Mononuclear cell (primary cell): ENCODE measurements at regions not wholly inside any gene's neighbourhood (a gene's known extent, or its start where the extent isn't known, plus 50 kb on each side); places are given as distances from the start of the nearest gene placed in this dataset.
"Not testable (repeated sequence)": the region's sequence is repeated elsewhere in the genome, so short reads cannot be mapped to it uniquely, and the experiment has no call there.

Experiments
- H3K27me3 ChIP-seq: 2 replicates; pipeline ENCODE4 v1.6.0; 2011; ENCODE audit warnings: low read length, control low read depth; ENCODE audit not compliant: insufficient read depth
- H3K4me1 ChIP-seq: 2 replicates; pipeline ENCODE4 v1.5.1; 2011; ENCODE audit warnings: mild to moderate bottlenecking, low read length, control low read depth; ENCODE audit not compliant: insufficient read depth
- H3K4me3 ChIP-seq: 2 replicates; pipeline ENCODE4 v1.5.1; 2011; ENCODE audit warnings: mild to moderate bottlenecking, low read length, moderate library complexity
- H3K9me3 ChIP-seq: 2 replicates; pipeline ENCODE4 v1.5.1; 2011; ENCODE audit warnings: low read depth, mild to moderate bottlenecking, control low read depth, low read length

DNA sequence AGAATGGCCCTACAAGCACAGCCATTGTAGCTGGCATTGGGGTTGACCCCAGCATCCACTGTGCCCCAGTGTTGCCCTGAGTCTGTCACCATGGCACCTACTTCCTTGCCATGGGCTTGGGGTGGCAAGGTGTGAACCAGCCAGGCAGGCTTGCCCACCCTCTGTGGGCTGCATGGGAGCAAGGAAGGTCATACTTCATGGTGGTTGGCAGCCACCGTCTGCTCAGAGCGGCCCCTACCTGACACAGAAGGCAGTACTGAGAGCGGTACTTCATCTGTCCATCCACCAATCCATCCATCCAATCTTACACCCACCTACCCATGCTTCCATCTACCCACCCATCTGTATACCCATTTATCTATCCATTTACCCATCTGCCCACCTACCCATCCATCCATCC is 160.1 kb downstream of the KIF26A start:
- H3K27me3 ChIP-seq = no peaks in the 10 kb centered on the region
- no peaks in the 10 kb centered on the region for H3K9me3 ChIP-seq
- no peaks in the 10 kb centered on the region for H3K4me1 ChIP-seq
- H3K4me3 ChIP-seq = no peak overlapping the region

DNA sequence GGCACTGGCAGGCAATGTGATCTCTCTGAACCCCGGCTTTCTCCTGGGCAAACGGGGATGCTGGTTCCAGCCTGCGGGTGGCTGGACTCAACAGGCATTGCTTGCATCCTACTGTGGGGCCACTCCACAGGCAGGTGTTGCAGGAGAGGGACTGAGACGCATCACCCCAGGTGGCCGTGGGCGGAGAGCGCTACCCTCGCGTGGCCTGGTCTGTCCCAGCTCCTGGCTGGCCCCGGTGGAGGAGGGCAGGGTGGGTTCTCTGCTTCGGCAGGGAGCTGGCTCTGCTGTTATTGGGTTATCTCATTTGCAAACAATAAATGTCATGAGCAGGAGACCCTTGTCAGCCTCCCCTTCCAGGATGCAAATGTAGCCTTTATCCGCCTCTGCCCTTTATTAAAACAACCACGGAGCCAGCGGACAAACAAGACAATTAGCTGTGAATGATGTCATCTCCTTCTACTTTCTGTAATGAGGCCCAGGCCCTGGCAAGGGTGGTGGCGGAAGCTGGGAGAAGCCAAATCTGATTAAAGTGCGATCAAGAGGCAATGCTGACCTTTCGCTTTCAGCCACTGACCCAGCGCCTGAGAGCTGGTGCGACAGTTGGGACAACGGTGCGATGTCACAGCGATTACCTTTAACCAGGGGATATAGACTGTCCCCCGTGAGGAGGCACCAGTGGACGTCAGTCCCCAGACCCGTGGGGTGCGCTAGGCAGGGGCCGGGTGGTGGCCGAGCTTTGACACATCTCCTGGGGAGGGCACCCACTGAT is 161.8 kb downstream of the KIF26A start:
- Histone ChIP-seq H3K9me3 (no peaks in the 10 kb centered on the region), H3K4me3 (no peak overlapping the region), H3K4me1 (no peaks in the 10 kb centered on the region), H3K27me3 (no peaks in the 10 kb centered on the region)

DNA sequence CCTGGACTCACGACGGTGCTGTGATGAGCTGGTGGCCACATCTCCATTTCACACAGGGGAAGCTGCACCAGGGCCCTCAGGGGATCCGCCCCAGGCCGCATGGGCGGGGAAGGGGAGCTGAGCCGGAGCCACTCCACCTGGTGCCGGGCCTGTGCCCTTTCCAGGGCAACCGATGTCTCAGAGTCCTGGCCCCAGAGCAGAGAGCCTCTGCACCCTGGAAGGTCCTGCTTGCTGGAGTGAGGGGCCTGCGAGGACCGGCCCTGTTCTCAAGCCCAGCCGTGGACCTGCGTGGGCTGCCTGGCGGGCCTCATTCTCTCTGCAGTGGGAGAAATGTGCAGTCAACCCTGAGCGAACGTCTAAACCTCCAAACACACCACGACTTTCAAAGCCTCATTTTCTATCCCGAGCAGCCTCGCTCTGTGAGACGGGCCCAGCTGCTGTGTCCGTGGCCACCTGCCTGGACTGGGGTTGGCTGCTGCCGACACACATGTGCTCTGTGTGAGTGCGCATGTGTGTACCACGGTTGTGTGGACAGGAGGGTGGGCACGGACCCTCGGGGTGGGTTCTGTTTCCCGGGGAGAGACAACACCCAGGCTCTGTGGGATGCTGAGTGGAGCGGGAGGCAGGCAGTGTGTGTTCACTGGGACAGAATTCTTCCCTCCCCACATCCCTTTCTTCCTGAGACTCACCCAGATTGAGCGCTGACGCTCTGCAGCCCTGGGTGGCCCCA is 163.5 kb downstream of the KIF26A start:
- Histone ChIP-seq H3K9me3 (no peaks in the 10 kb centered on the region), H3K4me3 (no peak overlapping the region), H3K27me3 (no peaks in the 10 kb centered on the region), H3K4me1 (no peaks in the 10 kb centered on the region)

DNA sequence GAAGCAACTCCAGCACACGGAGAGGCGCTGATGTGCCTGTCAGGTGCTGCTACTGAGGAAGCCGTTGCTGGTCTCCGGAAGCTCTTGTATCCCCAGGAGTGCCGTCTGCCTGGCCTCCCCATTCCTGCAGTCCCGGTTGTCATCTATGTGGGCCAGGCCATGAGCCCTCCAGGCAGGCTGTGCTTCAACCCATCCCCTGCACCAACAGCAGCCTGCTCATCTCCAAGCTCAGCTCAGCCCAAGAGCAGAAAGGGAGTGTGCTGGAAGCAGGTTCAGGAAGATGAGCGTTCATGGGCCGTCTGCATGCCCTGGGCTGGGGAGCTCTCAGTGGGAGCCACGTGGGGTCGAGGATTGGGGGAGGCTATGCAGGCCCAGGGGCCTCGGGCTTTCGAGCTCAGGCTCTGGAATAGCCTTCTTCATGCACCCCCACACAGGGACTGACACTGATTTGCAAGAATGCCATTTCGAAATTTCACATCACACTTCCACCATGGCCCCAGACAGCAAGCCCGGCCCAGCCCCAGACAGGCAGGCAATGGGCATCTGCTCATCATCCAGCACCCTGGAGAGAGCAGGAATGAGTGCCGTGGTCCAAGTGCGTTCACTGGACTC is 164.5 kb downstream of the KIF26A start:
- H3K27me3 ChIP-seq = no peaks in the 10 kb centered on the region
- H3K4me3 ChIP-seq = no peak overlapping the region
- no peaks in the 10 kb centered on the region for H3K4me1 ChIP-seq
- H3K9me3 ChIP-seq = no peaks in the 10 kb centered on the region

DNA sequence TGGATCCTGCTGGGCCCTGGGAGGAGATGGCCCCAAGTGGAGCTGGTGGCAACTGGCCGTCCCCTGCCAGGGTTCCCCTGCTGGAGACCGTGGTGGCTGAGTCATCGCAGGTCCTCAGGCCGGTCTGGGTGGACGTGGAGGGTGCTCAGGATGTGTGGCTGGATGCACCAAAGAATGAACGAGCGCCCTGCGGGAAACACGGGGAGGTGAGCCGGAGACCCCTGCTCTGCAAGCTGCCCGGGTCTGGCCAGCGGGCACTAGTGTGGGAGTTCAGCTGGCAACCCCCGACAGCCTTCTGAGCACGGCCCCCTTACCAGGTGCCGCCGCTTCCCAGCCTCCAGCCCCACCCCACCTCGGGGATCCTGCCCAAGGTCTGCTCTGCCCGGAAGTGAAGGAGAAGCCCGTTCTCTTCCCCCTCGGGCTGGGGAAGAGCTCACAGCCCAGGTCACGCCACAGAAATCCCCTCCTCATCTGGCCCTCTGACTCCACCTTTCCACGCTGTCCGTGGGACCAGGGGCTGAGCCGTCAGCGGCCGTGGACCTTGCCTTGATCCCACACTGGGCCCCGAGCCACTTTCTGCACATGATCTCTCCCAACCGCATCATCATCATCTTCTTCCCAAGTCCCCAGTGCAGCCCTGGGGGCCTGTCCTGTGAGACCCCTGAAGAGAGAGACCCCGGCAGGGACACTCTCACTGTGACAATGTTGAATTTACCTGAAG is 165.5 kb downstream of the KIF26A start:
- Histone ChIP-seq H3K9me3 (no peaks in the 10 kb centered on the region), H3K4me1 (no peaks in the 10 kb centered on the region), H3K27me3 (no peaks in the 10 kb centered on the region), H3K4me3 (no peak overlapping the region)

DNA sequence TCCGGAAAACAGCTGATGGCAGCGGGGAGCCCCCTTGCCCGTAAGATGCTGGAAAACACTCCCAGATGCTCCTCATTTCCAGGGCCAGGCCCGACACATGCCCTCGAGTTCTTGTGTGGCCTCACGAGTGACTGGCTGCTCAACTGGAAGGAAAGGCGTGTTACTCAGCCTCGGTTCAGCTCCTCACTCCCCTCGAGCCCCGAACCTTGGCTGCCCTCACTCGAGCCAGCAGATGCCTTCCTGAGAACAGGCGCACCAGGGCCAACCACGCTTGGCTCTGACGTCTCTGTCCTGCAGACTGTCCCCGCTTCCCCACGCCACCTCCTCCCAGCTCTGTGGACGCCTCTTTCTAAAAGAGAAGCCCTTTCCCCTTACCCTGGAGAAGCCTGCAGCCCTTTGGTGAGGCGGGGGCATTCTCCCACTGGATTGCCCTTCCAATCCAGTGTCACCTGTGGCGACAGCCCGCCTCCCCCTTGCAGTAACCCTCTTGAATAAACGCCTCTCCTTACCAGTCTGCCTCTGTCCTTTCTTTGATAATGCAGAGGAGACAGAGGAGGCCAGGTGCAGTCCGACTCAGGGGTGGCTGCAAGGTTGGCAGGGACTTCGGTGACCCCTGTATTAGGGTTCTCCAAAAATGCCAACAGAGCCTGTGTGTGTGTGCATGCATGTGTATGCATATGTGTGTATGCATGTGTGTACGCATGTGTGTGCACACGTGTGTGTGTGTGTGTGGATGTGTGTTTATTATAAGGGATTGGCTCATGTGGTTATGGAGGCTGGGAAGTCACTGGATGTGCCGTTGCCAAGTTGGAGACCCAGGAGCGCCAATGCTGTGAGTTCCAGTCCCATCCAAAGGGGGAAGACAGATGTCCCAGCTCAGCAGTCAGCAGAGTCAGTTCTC is 166.3 kb downstream of the KIF26A start:
- H3K4me1 ChIP-seq = no peaks in the 10 kb centered on the region
- H3K4me3 ChIP-seq = no peak overlapping the region
- no peaks in the 10 kb centered on the region for H3K9me3 ChIP-seq
- no peaks in the 10 kb centered on the region for H3K27me3 ChIP-seq

DNA sequence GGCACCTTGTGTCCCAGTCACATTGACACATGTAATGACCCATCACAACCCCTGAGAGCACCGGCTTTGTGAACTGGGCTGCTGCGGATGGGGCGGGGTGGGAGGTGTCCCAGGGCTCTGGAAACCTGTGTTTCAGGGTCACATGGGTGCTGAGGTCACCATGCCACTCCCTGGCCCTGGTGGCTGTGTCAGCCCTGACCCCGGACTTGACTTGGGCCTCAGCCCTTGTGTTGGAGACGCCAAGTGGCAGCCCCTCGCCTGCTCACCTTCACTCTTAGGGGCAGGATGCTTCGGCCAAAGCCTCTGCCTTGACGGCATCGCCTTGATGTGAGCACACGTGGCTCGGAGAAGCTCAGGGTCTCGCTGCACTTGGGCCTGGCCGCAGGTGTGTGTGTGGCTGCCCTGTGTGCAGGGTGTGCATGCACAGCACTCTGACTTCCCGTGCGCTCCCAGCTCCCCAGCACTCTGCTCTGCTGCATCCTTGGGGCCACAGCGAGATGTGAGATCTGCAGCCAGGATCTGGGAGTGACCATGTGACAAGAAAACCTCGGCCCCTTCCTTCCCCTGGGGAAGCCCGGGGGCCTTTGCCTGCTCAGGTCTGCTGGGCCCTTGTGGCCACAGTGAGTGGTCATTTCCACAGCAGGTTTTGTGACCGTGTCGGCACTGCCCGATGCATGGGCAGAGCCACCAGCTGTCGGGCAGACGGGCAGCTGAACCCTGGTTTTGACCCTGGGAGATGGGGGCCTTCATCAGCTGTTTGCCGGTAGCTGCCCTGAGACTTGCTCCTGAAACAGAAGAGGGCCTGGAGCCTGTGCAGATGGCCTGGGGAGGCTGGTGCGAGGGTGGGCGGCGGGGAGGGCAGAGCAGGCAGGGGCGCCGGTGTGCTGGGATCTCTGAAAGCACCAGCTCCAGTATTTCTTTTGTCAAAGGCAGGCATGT is 167.4 kb downstream of the KIF26A start:
- Histone ChIP-seq H3K27me3 (no peaks in the 10 kb centered on the region), H3K4me1 (no peaks in the 10 kb centered on the region), H3K4me3 (no peak overlapping the region), H3K9me3 (no peaks in the 10 kb centered on the region)

DNA sequence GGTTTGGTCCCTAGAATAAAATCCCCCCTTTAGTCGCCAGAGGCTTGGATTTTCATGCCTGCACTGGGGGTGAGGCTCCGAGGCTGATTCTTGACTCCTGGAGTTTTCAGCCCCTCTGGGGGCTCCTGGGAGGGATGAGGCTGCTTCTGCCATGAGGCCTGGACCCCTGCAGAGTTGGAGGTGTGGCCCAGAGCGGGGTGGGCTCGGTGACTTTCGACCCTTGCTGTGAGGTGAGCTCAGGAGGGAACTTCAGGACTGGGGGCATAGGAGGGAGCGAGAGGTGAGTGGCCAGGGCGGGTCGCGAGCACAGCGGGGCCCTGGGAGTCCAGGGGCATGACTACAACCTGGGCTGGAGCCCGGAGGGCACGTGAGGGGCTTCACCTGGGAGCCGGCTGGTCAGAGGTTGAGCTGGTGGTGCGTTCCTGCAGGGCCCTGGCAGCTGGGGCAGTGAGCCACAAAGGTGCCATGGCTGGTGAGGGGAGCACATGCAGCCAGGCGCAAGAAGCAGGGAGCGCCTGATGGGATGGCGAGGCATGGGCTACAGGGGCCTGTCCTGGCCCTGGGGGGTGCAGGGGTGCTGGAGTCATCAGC is 168.2 kb downstream of the KIF26A start:
- Histone ChIP-seq H3K27me3 (no peaks in the 10 kb centered on the region), H3K4me1 (no peaks in the 10 kb centered on the region), H3K9me3 (no peaks in the 10 kb centered on the region), H3K4me3 (no peak overlapping the region)

DNA sequence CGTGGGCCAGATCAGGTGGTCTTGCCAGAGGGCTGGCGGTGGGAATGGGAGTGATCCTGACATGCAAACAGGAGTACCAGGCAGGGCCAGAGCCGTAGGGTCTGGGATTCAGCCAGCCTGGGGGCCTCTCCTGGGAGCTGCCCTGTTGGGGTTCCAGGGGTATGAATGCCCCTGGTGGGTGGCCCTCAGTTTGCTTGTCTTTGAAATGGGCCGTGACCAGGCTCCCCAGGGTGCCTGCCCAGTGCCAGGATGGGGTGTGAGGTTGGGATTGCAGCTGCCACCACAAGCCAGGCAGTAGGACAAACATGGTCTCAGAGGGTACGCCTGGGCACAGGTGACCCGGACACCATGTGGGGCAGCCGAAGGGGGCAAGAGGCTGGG is 168.8 kb downstream of the KIF26A start:
- Histone ChIP-seq H3K4me3 (no peak overlapping the region), H3K4me1 (no peaks in the 10 kb centered on the region), H3K9me3 (no peaks in the 10 kb centered on the region), H3K27me3 (no peaks in the 10 kb centered on the region)

DNA sequence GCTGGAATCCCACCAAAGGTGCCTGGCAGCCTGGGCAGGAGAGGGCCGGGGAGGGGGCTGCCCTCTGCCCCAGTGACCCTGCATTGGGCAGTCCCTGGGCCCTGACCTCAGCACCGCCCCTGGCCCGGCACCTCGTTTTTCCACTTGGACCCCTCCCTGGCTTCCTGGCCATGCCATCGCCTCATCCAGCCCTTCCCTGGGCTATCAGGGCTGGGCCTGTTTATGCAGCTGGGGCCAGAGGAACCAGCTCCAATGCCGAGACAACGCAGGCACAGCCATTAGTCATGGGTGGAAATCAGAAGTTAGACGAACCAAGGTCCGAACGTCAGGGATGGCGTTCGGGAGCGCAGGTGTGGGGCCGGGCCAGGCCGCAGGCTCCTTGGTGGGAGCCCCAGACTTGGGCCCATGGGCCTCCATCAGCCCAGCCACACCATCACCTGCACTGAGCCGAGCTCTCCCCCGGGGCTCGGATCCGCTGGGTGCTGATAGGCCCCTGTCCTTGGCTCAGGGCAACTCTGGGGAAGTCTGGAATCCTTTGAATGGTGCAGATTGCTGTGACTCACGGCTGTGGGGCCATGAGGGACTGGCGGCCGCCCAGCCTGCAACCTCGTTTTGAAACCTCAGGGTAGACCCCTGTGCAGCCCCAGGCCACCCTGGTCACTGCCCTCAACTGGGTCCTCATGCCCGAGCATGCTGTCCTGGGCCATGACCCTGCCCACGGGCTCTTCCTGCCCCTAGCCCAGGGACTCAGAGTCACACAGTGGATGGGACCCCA is 169.4 kb downstream of the KIF26A start:
- Histone ChIP-seq H3K4me1 (no peaks in the 10 kb centered on the region), H3K4me3 (no peak overlapping the region), H3K27me3 (no peaks in the 10 kb centered on the region), H3K9me3 (no peaks in the 10 kb centered on the region)

DNA sequence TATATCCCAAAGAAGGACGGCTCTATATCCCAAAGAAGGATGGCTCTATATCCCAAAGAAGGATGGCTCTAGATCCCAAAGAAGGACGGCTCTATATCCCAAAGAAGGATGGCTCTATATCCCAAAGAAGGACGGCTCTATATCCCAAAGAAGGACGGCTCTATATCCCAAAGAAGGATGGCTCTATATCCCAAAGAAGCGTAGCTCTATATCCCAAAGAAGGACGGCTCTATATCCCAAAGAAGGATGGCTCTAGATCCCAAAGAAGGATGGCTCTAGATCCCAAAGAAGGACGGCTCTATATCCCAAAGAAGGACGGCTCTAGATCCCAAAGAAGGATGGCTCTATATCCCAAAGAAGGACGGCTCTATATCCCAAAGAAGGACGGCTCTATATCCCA is 170.1 kb downstream of the KIF26A start:
- H3K4me1 ChIP-seq, H3K4me3 ChIP-seq, H3K27me3 ChIP-seq, H3K9me3 ChIP-seq: not testable (repeated sequence)

DNA sequence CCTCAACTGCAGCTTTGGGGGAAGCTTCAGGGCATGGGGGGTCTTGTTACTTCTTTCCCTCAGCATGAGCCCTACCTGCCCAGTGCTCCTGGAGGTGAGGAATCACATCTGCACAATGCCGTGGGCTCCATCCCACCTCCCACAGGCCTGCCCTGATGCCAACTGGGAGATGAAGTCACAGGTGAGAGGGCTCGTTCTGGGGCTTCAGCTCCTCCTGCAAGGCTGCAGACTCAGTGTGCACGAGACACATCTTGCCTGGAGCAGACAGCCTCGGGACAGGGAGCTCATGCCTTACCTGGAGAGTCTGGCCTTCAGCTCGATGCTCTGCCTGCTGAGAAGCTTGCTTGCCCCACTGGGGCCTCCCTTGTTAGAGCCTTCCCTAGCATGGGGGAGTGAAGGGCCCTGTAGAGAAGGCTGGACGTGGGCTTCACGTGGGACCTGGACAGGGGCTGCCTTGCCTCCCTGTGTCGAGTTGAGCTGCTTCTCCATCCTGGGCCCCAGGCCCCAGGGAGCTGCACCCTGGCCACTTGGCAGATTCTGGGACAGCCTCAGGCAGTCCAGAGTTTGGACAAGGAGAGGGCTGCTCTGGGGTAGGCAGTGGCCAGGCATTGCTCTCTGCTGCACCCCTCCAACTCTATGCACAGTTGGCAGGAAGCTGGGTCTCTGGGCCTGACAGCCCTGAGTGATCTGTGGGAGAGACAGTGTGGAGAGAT is 171.4 kb downstream of the KIF26A start:
- no peaks in the 10 kb centered on the region for H3K4me1 ChIP-seq
- H3K9me3 ChIP-seq = no peaks in the 10 kb centered on the region
- H3K27me3 ChIP-seq = no peaks in the 10 kb centered on the region
- H3K4me3 ChIP-seq = no peak overlapping the region
